BLaER1 treated with 17β-estradiol and CSF1 and Interleukin-3, amounts not matched to agents 10 nM and 100 nM (cell line): ENCODE measurements at regions not wholly inside any gene's neighbourhood (a gene's known extent, or its start where the extent isn't known, plus 50 kb on each side); places are given as distances from the start of the nearest gene placed in this dataset.

ENCODE experiments used
- H3K27ac ChIP-seq, 11 experiments: shearing (Covaris generic); formaldehyde crosslinking; 2 replicates each; pipeline ENCODE4 v1.8.1; 2022
- H3K27me3 ChIP-seq, 11 experiments: shearing (Covaris generic); formaldehyde crosslinking; 2 replicates each; pipeline ENCODE4 v1.8.1; 2022
- H3K36me3 ChIP-seq, 11 experiments: shearing (Covaris generic); formaldehyde crosslinking; 2 replicates each; pipeline ENCODE4 v1.8.1; 2022
- H3K4me1 ChIP-seq, 10 experiments: shearing (Covaris generic); formaldehyde crosslinking; 2 replicates each; pipeline ENCODE4 v1.8.1; 2022
- H3K4me2 ChIP-seq, 11 experiments: shearing (Covaris generic); formaldehyde crosslinking; 2 replicates each; pipeline ENCODE4 v1.8.1; 2022
- H3K4me3 ChIP-seq, 10 experiments: shearing (Covaris generic); formaldehyde crosslinking; 2 replicates each; pipeline ENCODE4 v1.8.1; 2022
- H3K9ac ChIP-seq, 11 experiments: shearing (Covaris generic); formaldehyde crosslinking; 2 replicates each; pipeline ENCODE4 v1.8.1; 2022
- H3K9me3 ChIP-seq, 11 experiments: shearing (Covaris generic); formaldehyde crosslinking; replicated peaks in 1 of 11; 2 replicates each; pipeline ENCODE4 v1.8.1; 2022
- H4K20me1 ChIP-seq, 11 experiments: shearing (Covaris generic); formaldehyde crosslinking; 2 replicates each; pipeline ENCODE4 v1.8.1; 2022
- Cebpa-rat ChIP-seq, 11 experiments: shearing (Covaris generic); IDR thresholded peaks; 2 replicates each; pipeline ENCODE4 v1.8.1; 2022

DNA sequence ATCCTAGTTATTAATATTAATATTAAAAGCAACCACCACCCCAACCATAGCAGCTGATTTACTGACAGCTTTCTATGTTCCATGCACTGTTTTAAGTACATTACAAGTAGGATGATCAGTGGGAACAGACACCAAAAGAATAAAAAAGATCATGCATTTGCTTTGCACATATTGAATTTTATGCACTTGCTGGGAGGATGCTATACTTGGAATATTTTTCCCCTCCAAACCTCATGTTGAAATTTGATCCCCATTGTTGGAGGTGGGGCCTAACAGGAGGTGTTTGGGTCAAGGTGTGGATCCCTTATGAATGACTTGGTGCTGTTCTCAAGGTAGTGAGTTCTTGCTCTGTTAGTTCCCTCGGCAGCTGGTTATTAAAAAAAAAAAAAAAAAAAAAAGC lies 178.9 kb upstream of the MYLIP start:
- no peak overlapping the region for H3K4me2 ChIP-seq
- H4K20me1 ChIP-seq, result no peaks in the 10 kb centered on the region
- H3K9ac ChIP-seq, result no peak overlapping the region
- H3K27ac ChIP-seq, result no peak overlapping the region
- H3K27me3 ChIP-seq, result no peaks in the 10 kb centered on the region
- peaks cover 10 to 36% (median 20%) of the 10 kb centered on the region in 10 experiments for H3K4me1 ChIP-seq
- no peaks in the 10 kb centered on the region for H3K9me3 ChIP-seq
- H3K36me3 ChIP-seq, result no peaks in the 10 kb centered on the region
- no peak overlapping the region for H3K4me3 ChIP-seq
- TF ChIP-seq Cebpa-rat (IDR thresholded peaks at IDR 0.05), result no peak

DNA sequence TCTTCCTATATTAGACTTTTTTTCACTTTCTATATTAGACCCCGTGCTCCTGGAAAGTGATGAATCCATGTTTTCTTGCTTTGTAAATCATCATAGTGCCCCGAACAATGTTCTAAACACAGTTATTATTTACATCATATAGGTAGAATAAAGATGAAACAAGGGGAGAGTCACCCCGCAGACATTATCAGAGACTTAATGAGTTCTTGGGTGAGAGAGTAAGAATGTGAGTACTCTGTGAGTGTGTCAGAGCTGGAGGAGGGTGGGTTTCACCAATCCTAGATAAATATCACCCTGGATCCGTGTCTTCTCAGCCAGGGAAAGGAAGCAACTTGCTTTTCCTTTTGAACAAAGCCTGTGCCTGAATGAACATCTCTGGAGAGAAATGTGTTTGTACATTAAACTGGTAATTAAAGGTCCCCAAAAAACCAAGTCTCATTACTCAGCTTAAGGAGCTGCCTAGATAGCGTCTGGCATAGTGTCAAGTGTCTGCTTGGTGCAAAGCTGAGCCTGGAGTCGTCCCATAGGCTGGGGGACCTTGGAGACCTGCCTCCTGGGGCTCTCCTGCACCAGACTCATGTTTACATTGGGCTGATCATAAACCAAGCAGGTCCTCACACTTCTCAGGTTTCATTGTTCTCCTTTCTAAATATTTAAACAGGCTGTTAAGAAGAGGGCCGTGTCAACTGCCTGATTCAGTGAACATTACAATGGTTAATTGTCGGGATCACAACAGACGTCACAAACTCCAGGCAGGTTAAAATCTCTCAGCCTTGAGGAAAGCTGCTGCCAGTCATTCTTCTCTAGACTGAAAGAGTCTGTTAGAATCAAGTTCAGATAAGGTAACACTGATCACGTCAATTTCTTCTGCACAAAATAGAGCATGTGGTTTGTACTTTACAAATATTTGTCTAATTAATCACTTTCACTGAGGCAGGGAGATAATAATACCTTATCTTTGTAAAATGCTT lies 179.7 kb upstream of the MYLIP start:
- Histone ChIP-seq H3K4me1 (peaks cover 10 to 32% (median 20%) of the 10 kb centered on the region in 10 experiments), H3K36me3 (no peaks in the 10 kb centered on the region), H3K4me2 (no peak overlapping the region), H3K9me3 (no peaks in the 10 kb centered on the region), H4K20me1 (no peaks in the 10 kb centered on the region), H3K9ac (no peak overlapping the region), H3K27me3 (no peaks in the 10 kb centered on the region), H3K4me3 (no peak overlapping the region), H3K27ac (no peak overlapping the region)
- TF ChIP-seq Cebpa-rat (IDR thresholded peaks at IDR 0.05), result no peak

DNA sequence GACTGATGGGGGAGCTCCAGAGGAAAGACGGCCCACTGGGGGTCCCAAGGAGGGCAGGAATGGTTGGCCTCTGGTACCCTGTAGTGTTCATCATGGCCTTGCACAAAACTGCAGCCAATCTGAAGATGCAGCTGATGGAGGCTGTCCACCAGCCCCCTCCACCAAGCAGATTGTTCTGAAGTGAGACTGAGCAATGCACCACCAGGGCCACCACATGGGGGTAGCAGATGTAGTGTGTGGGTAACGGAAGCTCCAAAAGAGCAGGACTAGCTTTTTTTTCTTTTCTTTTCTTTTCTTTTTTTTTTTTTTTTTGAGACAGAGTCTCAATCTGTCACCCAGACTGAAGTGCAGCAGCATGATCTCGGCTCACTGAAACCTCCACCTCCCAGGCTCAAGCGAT lies 181.0 kb upstream of the MYLIP start:
- Histone ChIP-seq H3K9me3 (no peaks in the 10 kb centered on the region), H4K20me1 (no peaks in the 10 kb centered on the region), H3K4me3 (no peak overlapping the region), H3K36me3 (no peaks in the 10 kb centered on the region), H3K27ac (no peak overlapping the region), H3K9ac (no peak overlapping the region), H3K27me3 (no peaks in the 10 kb centered on the region), H3K4me2 (no peak overlapping the region), H3K4me1 (peaks cover under 1 to 19% (median 8%) of the 10 kb centered on the region in 10 experiments; a peak in 18 of 20 replicates)
- TF ChIP-seq Cebpa-rat (IDR thresholded peaks at IDR 0.05), result no peak

DNA sequence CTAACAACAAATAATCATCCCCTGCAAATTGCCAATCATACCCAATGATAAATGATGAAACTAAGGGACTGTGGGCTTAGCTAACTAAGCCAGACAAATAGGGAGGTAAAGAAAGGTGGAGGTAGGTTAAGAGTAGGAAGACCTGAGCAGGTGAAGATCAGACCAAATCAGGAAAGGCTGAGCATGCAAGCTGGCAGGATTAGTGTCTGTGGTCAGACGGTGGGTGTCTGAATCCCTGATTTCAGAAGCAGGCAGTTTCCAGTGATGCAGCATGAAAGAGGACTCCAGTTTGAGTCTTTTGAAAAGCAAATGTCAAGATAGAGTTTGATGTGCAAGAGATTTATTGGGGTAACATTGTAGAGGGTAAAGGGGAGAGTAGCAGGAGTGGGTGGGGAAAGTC lies 181.4 kb upstream of the MYLIP start:
- Histone ChIP-seq H3K4me2 (no peak overlapping the region), H3K27ac (no peak overlapping the region), H3K4me1 (peaks cover 0 to 14% (median 5%) of the 10 kb centered on the region in 10 experiments; a peak in 11 of 20 replicates), H3K36me3 (no peaks in the 10 kb centered on the region), H3K27me3 (no peaks in the 10 kb centered on the region), H3K4me3 (no peak overlapping the region), H3K9me3 (no peaks in the 10 kb centered on the region), H3K9ac (no peak overlapping the region), H4K20me1 (no peaks in the 10 kb centered on the region)
- TF ChIP-seq Cebpa-rat (IDR thresholded peaks at IDR 0.05), result no peak

DNA sequence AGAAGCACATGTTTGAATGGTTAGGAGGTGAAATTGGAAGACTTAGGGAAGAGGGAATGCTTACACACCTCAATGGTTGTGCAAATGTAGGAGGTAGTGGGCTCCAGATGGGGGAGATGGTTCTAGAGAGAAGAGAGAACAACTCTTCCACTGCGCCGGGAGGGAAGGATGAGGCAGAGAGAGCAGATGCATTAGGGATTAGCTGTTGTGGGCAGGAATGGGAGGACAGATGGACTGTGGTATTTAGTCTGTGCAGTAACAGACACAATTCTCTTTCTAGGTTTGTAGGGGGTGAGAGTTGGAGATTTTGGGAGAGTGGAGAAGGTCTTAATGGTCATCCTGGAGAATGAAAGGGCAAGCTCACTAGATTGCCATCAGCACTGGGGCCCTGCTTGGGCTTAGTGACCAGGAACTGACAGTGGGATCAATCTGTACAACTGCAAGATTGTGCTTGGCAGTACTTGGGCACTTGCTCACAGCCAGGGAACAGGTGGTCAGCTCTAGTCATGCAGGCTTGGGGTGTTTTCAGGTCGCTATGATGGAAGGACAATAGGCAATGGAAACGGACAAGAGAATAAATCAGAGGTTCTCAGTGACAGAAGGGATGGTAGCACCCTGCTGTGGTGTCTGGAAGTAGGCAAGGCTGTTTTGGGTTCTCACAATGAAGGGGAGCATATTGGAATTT lies 182.0 kb upstream of the MYLIP start:
- H4K20me1 ChIP-seq, result no peaks in the 10 kb centered on the region
- no peaks in the 10 kb centered on the region for H3K27me3 ChIP-seq

DNA sequence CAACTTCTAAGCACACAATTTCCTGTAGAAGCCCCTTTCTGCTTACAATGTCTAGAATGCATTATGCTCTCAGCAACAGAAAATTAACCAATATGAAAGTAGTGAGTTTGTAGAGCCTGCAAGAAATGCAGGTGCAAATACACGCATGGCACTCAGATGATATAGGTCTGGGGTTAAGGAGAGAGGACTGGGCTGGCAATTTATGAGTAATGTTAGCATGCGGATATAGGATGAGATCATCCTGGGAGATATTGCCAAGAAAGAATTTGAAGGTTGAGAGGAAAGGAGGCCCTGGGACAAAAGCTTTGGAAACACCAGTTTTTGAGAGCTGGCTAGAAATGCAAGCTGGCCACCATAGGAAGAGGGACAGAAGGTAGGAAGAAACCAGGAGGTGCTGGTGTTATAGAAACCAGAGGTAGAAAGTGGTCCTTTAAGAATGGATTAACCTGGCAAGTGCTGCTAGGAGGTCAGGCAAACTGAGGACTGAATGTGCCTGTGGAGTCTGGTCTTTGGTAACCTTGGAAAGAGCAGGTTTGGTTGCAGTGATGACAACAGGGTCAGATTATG lies 183.2 kb upstream of the MYLIP start:
- Histone ChIP-seq H3K4me2 (no peak overlapping the region), H3K9ac (no peak overlapping the region), H3K36me3 (no peaks in the 10 kb centered on the region), H3K27ac (no peak overlapping the region), H3K27me3 (no peaks in the 10 kb centered on the region), H3K4me1 (peaks cover 0 to 4% (median 0%) of the 10 kb centered on the region in 10 experiments; a peak in 1 of 20 replicates), H3K4me3 (no peak overlapping the region), H4K20me1 (no peaks in the 10 kb centered on the region), H3K9me3 (no peaks in the 10 kb centered on the region; a peak in 1 of 22 replicates)
- no peak for TF ChIP-seq Cebpa-rat (IDR thresholded peaks at IDR 0.05)

More for the DNA sequence above, 182.0 kb upstream of the MYLIP start:
- no peak overlapping the region for H3K27ac ChIP-seq
- peaks cover 0 to 8% (median 1%) of the 10 kb centered on the region in 10 experiments; a peak in 7 of 20 replicates for H3K4me1 ChIP-seq
- H3K4me3 ChIP-seq, result no peak overlapping the region
- H3K9ac ChIP-seq, result no peak overlapping the region
- no peaks in the 10 kb centered on the region for H3K9me3 ChIP-seq
- H3K4me2 ChIP-seq, result no peak overlapping the region
- TF ChIP-seq Cebpa-rat (IDR thresholded peaks at IDR 0.05), result no peak
- no peaks in the 10 kb centered on the region for H3K36me3 ChIP-seq

DNA sequence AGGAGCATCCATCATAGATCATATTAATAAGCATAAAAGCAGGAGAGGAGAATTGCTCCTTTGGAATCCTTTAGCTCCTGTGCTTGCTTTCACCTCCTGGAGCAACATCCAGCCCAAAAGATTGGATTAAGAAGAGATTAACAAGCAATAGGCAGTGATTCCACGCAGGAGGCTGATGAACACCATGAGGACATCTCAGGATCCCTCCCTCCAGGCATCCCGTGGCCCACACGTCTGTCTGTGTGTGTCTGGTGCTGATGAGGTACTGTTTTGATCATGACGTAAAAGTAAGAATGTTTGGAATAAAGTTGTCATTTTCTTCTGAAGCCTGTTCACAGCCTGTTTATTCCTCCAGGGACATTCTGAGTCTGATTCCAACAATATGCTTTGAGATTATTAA lies 185.5 kb upstream of the MYLIP start:
- Histone ChIP-seq H3K4me1 (peaks cover 0 to 4% (median 0%) of the 10 kb centered on the region in 10 experiments; a peak in 2 of 20 replicates), H3K4me3 (no peak overlapping the region), H3K27ac (no peak overlapping the region), H3K36me3 (no peaks in the 10 kb centered on the region), H3K9me3 (peaks cover 0 to 9% (median under 1%) of the 10 kb centered on the region in 11 experiments; a peak in 9 of 22 replicates), H3K27me3 (no peaks in the 10 kb centered on the region), H3K9ac (no peak overlapping the region), H4K20me1 (no peaks in the 10 kb centered on the region), H3K4me2 (no peak overlapping the region)
- TF ChIP-seq Cebpa-rat (IDR thresholded peaks at IDR 0.05), result no peak

DNA sequence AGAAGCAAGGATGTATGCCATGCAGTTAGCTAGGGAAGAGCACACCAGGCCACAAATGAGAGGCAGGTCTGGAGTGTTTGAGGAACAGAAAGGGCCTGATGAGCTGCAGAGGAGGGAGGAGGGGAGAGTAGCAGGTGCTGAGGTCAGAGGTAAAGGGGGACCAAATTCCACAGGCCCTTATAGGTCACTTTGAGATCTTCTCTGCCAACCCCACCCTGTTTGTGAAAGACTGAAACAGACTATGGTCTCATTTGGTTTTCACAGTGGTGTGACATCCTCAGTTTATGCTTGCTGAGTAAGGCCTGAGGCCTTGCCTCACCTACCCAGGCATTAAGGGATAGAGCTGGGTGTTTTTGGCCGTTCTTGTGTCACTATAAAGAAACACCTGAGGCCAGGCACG lies 187.7 kb upstream of the MYLIP start:
- no peak overlapping the region for H3K4me3 ChIP-seq
- H3K27me3 ChIP-seq, result no peaks in the 10 kb centered on the region
- H3K4me1 ChIP-seq, result peaks cover 0 to 15% (median 8%) of the 10 kb centered on the region in 10 experiments; a peak in 14 of 20 replicates
- TF ChIP-seq Cebpa-rat (IDR thresholded peaks at IDR 0.05), result no peak
- H3K4me2 ChIP-seq, result no peak overlapping the region
- H3K9me3 ChIP-seq, result peaks cover 0 to 22% (median 7%) of the 10 kb centered on the region in 11 experiments; a peak in 13 of 22 replicates
- no peak overlapping the region for H3K9ac ChIP-seq
- H3K36me3 ChIP-seq, result no peaks in the 10 kb centered on the region
- no peaks in the 10 kb centered on the region for H4K20me1 ChIP-seq
- H3K27ac ChIP-seq, result no peak overlapping the region

DNA sequence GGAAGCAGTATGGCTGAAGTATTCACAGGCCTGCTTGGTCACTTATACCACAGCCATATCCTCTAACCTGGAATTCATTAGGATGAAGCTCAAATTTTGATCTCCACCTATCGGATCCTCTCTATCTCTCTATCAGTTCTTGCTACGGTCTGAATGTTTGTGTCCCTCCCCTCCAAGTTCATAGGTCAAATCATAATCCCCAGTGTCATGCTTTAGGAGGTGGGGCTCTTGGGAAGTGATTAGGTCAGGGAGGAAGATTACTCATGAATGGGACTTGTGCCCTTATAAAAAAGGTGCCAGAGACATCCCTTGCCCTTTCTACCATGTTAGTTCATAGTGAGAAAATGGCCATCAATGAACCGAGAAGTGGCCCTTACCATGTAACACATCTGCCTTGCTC lies 190.8 kb upstream of the MYLIP start:
- no peak overlapping the region for H3K4me2 ChIP-seq
- H3K4me1 ChIP-seq, result peaks cover 0 to 17% (median 8%) of the 10 kb centered on the region in 10 experiments; a peak in 13 of 20 replicates
- no peaks in the 10 kb centered on the region for H3K27me3 ChIP-seq
- H3K36me3 ChIP-seq, result no peaks in the 10 kb centered on the region
- no peaks in the 10 kb centered on the region for H4K20me1 ChIP-seq
- H3K9me3 ChIP-seq, result peaks cover 1 to 32% (median 15%) of the 10 kb centered on the region in 11 experiments; a peak in 17 of 22 replicates
- H3K9ac ChIP-seq, result no peak overlapping the region
- H3K27ac ChIP-seq, result no peak overlapping the region
- TF ChIP-seq Cebpa-rat (IDR thresholded peaks at IDR 0.05), result no peak
- no peak overlapping the region for H3K4me3 ChIP-seq
